Mesendoderm (in vitro differentiated cells): ENCODE measurements at regions not wholly inside any gene's neighbourhood (a gene's known extent, or its start where the extent isn't known, plus 50 kb on each side); places are given as distances from the start of the nearest gene placed in this dataset.

Experiments
- DNase-seq: peaks from one replicate; pipeline ENCODE4 v3.0.0; 2013
- H2AK5ac ChIP-seq: 2 replicates; pipeline ENCODE4 v1.6.1; 2013; ENCODE audit warnings: low read length, inconsistent platforms
- H2BK120ac ChIP-seq: 2 replicates; pipeline ENCODE4 v1.6.1; 2013; ENCODE audit warnings: low read depth, mild to moderate bottlenecking, low read length, moderate library complexity, mixed read lengths
- H2BK15ac ChIP-seq: replicated peaks from 2 replicates; pipeline ENCODE4 v1.6.1; 2013; ENCODE audit warnings: low read depth, mild to moderate bottlenecking, moderate library complexity
- H2BK5ac ChIP-seq: 2 replicates; pipeline ENCODE4 v1.6.1; 2013; ENCODE audit warnings: low read length, inconsistent platforms
- H3K18ac ChIP-seq: 2 replicates; pipeline ENCODE4 v1.6.1; 2013; ENCODE audit warnings: mild to moderate bottlenecking, low read length, mixed read lengths
- H3K23ac ChIP-seq: one replicate; pipeline ENCODE4 v1.6.1; 2013; ENCODE audit warnings: low read length
- H3K27ac ChIP-seq: 2 replicates; pipeline ENCODE4 v1.5.1; 2013; ENCODE audit warnings: low read depth, mild to moderate bottlenecking, inconsistent platforms, low read length, moderate library complexity
- H3K27me3 ChIP-seq: 2 replicates; pipeline ENCODE4 v1.6.1; 2013; ENCODE audit warnings: low read length, control low read depth, mild to moderate bottlenecking, inconsistent platforms; ENCODE audit not compliant: insufficient read depth, poor library complexity
- H3K36me3 ChIP-seq: 2 replicates; pipeline ENCODE4 v1.6.1; 2013; ENCODE audit warnings: low read length, inconsistent platforms; ENCODE audit not compliant: control insufficient read depth, insufficient read depth
- H3K4ac ChIP-seq: one replicate; pipeline ENCODE4 v1.6.1; 2013; ENCODE audit warnings: low read depth, mild to moderate bottlenecking, low read length, moderate library complexity
- H3K4me1 ChIP-seq: 2 replicates; pipeline ENCODE4 v1.6.1; 2013; ENCODE audit warnings: low read depth, low read length, inconsistent platforms; ENCODE audit not compliant: control insufficient read depth
- H3K4me2 ChIP-seq: 2 replicates; pipeline ENCODE4 v1.6.1; 2013; ENCODE audit warnings: low read length
- H3K4me3 ChIP-seq: 2 replicates; pipeline ENCODE4 v1.5.1; 2013; ENCODE audit warnings: mild to moderate bottlenecking, low read length
- H3K56ac ChIP-seq: one replicate; pipeline ENCODE4 v1.6.1; 2013; ENCODE audit warnings: low read length
- H3K79me1 ChIP-seq: 2 replicates; pipeline ENCODE4 v1.6.1; 2013; ENCODE audit warnings: low read length, inconsistent platforms
- H3K79me2 ChIP-seq: 2 replicates; pipeline ENCODE4 v1.6.1; 2013; ENCODE audit warnings: mild to moderate bottlenecking, low read length; ENCODE audit not compliant: control insufficient read depth, insufficient read depth
- H3K9ac ChIP-seq: 2 replicates; pipeline ENCODE4 v1.6.1; 2013; ENCODE audit warnings: low read length, inconsistent platforms
- H4K5ac ChIP-seq: one replicate; pipeline ENCODE4 v1.6.1; 2013; ENCODE audit warnings: low read length
- H4K8ac ChIP-seq: one replicate; pipeline ENCODE4 v1.6.1; 2013; ENCODE audit warnings: low read depth, mild to moderate bottlenecking, control low read depth, low read length, moderate library complexity
- WGBS: extraction: QIAGEN DNeasy Blood & Tissue Kit; methylation state at CpG from one replicate; pipeline ENCODE4 v1.1.7; 2013; ENCODE audit warnings: low lambda C conversion rate, missing lambda C conversion rate; ENCODE audit not compliant: insufficient coverage; ENCODE audit errors: extremely low coverage; 5-methylcytosine and 5-hydroxymethylcytosine counted together

GRCh38 chr19:29299416-29300380 is 86.7 kb upstream of the UQCRFS1 start:
- H3K23ac ChIP-seq: no peak overlapping the region
- no CpG with 5 or more reads among the region's 15 CpGs for WGBS

GRCh38 chr19:29302002-29302928 is 89.3 kb upstream of the UQCRFS1 start:
- Histone ChIP-seq H3K4me2 (no peak overlapping the region), H4K5ac (no peak overlapping the region), H2BK5ac (no peak overlapping the region), H3K4me3 (no peak overlapping the region), H2BK120ac (no peak overlapping the region), H3K79me1 (no peaks in the 10 kb centered on the region), H3K56ac (no peak overlapping the region), H3K4ac (no peak overlapping the region), H3K9ac (no peak overlapping the region), H3K36me3 (no peaks in the 10 kb centered on the region), H3K27me3 (no peaks in the 10 kb centered on the region), H3K27ac (no peak overlapping the region), H4K8ac (no peak overlapping the region), H3K79me2 (no peaks in the 10 kb centered on the region), H3K4me1 (no peaks in the 10 kb centered on the region), H3K18ac (no peak overlapping the region), H2BK15ac (no peak overlapping the region), H2AK5ac (no peak overlapping the region), H3K23ac (no peak overlapping the region)
- no CpG with 5 or more reads among the region's 10 CpGs for WGBS
- no peak for DNase-seq

More at GRCh38 chr19:29299416-29300380, 86.7 kb upstream of the UQCRFS1 start:
- Histone ChIP-seq H3K4me1 (no peaks in the 10 kb centered on the region), H3K36me3 (no peaks in the 10 kb centered on the region), H3K9ac (no peak overlapping the region), H2BK5ac (no peak overlapping the region), H3K56ac (no peak overlapping the region), H3K27me3 (no peaks in the 10 kb centered on the region), H3K4ac (no peak overlapping the region), H3K79me1 (no peaks in the 10 kb centered on the region), H3K27ac (no peak overlapping the region), H4K8ac (no peak overlapping the region), H2BK120ac (no peak overlapping the region), H4K5ac (no peak overlapping the region), H3K4me2 (no peak overlapping the region), H2AK5ac (no peak overlapping the region), H3K4me3 (no peak overlapping the region), H3K79me2 (no peaks in the 10 kb centered on the region), H2BK15ac (no peak overlapping the region), H3K18ac (no peak overlapping the region)
- DNase-seq: no peak

GRCh38 chr19:29303069-29303718 is 90.2 kb upstream of the UQCRFS1 start:
- Histone ChIP-seq H3K9ac (no peak overlapping the region), H3K4ac (no peak overlapping the region), H4K8ac (no peak overlapping the region), H4K5ac (no peak overlapping the region), H2BK120ac (no peak overlapping the region), H3K23ac (no peak overlapping the region), H3K27me3 (no peaks in the 10 kb centered on the region), H3K18ac (no peak overlapping the region), H2BK5ac (no peak overlapping the region), H3K79me1 (no peaks in the 10 kb centered on the region), H3K79me2 (no peaks in the 10 kb centered on the region), H3K4me2 (no peak overlapping the region), H3K4me3 (no peak overlapping the region), H2BK15ac (no peak overlapping the region), H3K56ac (no peak overlapping the region), H3K36me3 (no peaks in the 10 kb centered on the region), H3K4me1 (no peaks in the 10 kb centered on the region), H2AK5ac (no peak overlapping the region), H3K27ac (no peak overlapping the region)
- no peak for DNase-seq
- WGBS: no CpG with 5 or more reads among the region's 11 CpGs

GRCh38 chr19:29303719-29304090 is 90.8 kb upstream of the UQCRFS1 start:
- Histone ChIP-seq H3K27me3 (no peaks in the 10 kb centered on the region), H3K18ac (no peak overlapping the region), H3K79me1 (no peaks in the 10 kb centered on the region), H3K56ac (no peak overlapping the region), H3K36me3 (no peaks in the 10 kb centered on the region), H3K4ac (no peak overlapping the region), H4K8ac (no peak overlapping the region), H2AK5ac (no peak overlapping the region), H3K27ac (no peak overlapping the region), H2BK5ac (no peak overlapping the region), H3K4me3 (no peak overlapping the region), H3K4me2 (no peak overlapping the region), H2BK120ac (no peak overlapping the region), H3K23ac (no peak overlapping the region), H2BK15ac (no peak overlapping the region), H4K5ac (no peak overlapping the region), H3K4me1 (no peaks in the 10 kb centered on the region), H3K9ac (no peak overlapping the region), H3K79me2 (no peaks in the 10 kb centered on the region)
- no peak for DNase-seq
- no CpG with 5 or more reads among the region's 5 CpGs for WGBS

- Histone ChIP-seq H4K5ac (no peak overlapping the region), H3K56ac (no peak overlapping the region), H3K4ac (no peak overlapping the region), H2BK120ac (no peak overlapping the region), H3K4me3 (no peak overlapping the region), H4K8ac (no peak overlapping the region), H3K79me2 (no peaks in the 10 kb centered on the region), H2AK5ac (no peak overlapping the region), H3K23ac (no peak overlapping the region), H3K36me3 (no peaks in the 10 kb centered on the region), H2BK15ac (no peak overlapping the region), H3K79me1 (no peaks in the 10 kb centered on the region), H3K4me1 (no peaks in the 10 kb centered on the region), H2BK5ac (no peak overlapping the region), H3K27ac (no peak overlapping the region), H3K4me2 (no peak overlapping the region), H3K18ac (no peak overlapping the region), H3K9ac (no peak overlapping the region), H3K27me3 (no peaks in the 10 kb centered on the region)
- no peak for DNase-seq
- WGBS: 100% methylated on average over 1 of the region's 1 CpG
These were observed 92.3 kb upstream of the UQCRFS1 start for GRCh38 chr19:29305268-29305667.
